Rectal smooth muscle tissue (tissue), 1 donor: ENCODE measurements at regions not wholly inside any gene's neighbourhood (a gene's known extent, or its start where the extent isn't known, plus 50 kb on each side); places are given as distances from the start of the nearest gene placed in this dataset.
"Not testable (repeated sequence)": the region's sequence is repeated elsewhere in the genome, so short reads cannot be mapped to it uniquely, and the experiment has no call there.

ENCODE experiments used
- H3K27ac ChIP-seq: one replicate; pipeline ENCODE4 v1.7.0; 2013; ENCODE audit warnings: low read depth, low read length, inconsistent platforms
- H3K27me3 ChIP-seq: one replicate; pipeline ENCODE4 v1.7.0; 2013; ENCODE audit warnings: low read length; ENCODE audit not compliant: control insufficient read depth, insufficient read depth
- H3K36me3 ChIP-seq: one replicate; pipeline ENCODE4 v1.7.0; 2013; ENCODE audit warnings: low read length; ENCODE audit not compliant: control insufficient read depth, insufficient read depth
- H3K4me1 ChIP-seq: one replicate; pipeline ENCODE4 v1.7.0; 2013; ENCODE audit warnings: low read length; ENCODE audit not compliant: control insufficient read depth, insufficient read depth
- H3K4me3 ChIP-seq: one replicate; pipeline ENCODE4 v1.7.0; 2013; ENCODE audit warnings: low read length
- H3K9ac ChIP-seq: one replicate; pipeline ENCODE4 v1.7.0; 2013; ENCODE audit warnings: low read length

- no peak overlapping the region for H3K9ac ChIP-seq
- H3K4me3 ChIP-seq = no peak overlapping the region
- no peak overlapping the region for H3K27ac ChIP-seq
- no peaks in the 10 kb centered on the region for H3K27me3 ChIP-seq
- H3K36me3 ChIP-seq = no peaks in the 10 kb centered on the region
- no peaks in the 10 kb centered on the region for H3K4me1 ChIP-seq
Observed at GRCh38 chr1:208717525-208717924, 473.3 kb upstream of the PLXNA2 start.

- Histone ChIP-seq H3K4me1 (no peaks in the 10 kb centered on the region), H3K27me3 (no peaks in the 10 kb centered on the region), H3K9ac (no peak overlapping the region), H3K36me3 (no peaks in the 10 kb centered on the region), H3K4me3 (no peak overlapping the region), H3K27ac (no peak overlapping the region)
Observed at GRCh38 chr1:208722592-208722991, 478.4 kb upstream of the PLXNA2 start.

- no peak overlapping the region for H3K27ac ChIP-seq
- no peaks in the 10 kb centered on the region for H3K4me1 ChIP-seq
- H3K27me3 ChIP-seq = no peaks in the 10 kb centered on the region
- no peak overlapping the region for H3K9ac ChIP-seq
- no peak overlapping the region for H3K4me3 ChIP-seq
- H3K36me3 ChIP-seq = no peaks in the 10 kb centered on the region
Observed at GRCh38 chr1:208724079-208724478, 479.9 kb upstream of the PLXNA2 start.

- H3K27ac ChIP-seq = no peak overlapping the region
- H3K4me1 ChIP-seq = no peaks in the 10 kb centered on the region
- H3K36me3 ChIP-seq = no peaks in the 10 kb centered on the region
- H3K27me3 ChIP-seq = no peaks in the 10 kb centered on the region
- no peak overlapping the region for H3K4me3 ChIP-seq
- H3K9ac ChIP-seq = no peak overlapping the region
Observed at GRCh38 chr1:208728815-208729214, 484.6 kb upstream of the PLXNA2 start.

GRCh38 chr1:208731981-208732821 lies 488.0 kb upstream of the PLXNA2 start:
- Histone ChIP-seq H3K4me1 (no peaks in the 10 kb centered on the region), H3K9ac (no peak overlapping the region), H3K27ac (no peak overlapping the region), H3K4me3 (no peak overlapping the region), H3K36me3 (no peaks in the 10 kb centered on the region), H3K27me3 (no peaks in the 10 kb centered on the region)

- Histone ChIP-seq H3K4me1 (no peaks in the 10 kb centered on the region), H3K27me3 (no peaks in the 10 kb centered on the region), H3K36me3 (no peaks in the 10 kb centered on the region), H3K9ac (no peak overlapping the region), H3K27ac (no peak overlapping the region), H3K4me3 (no peak overlapping the region)
Observed at GRCh38 chr1:208737161-208737560, 493.0 kb upstream of the PLXNA2 start.

GRCh38 chr1:208737922-208738321 lies 493.7 kb upstream of the PLXNA2 start:
- no peak overlapping the region for H3K9ac ChIP-seq
- no peaks in the 10 kb centered on the region for H3K36me3 ChIP-seq
- H3K4me1 ChIP-seq = no peaks in the 10 kb centered on the region
- no peaks in the 10 kb centered on the region for H3K27me3 ChIP-seq
- no peak overlapping the region for H3K27ac ChIP-seq
- no peak overlapping the region for H3K4me3 ChIP-seq

GRCh38 chr1:208739636-208740035 lies 495.5 kb upstream of the PLXNA2 start:
- not testable (repeated sequence) for H3K9ac ChIP-seq, H3K4me3 ChIP-seq, H3K36me3 ChIP-seq, H3K27me3 ChIP-seq, H3K27ac ChIP-seq, H3K4me1 ChIP-seq

GRCh38 chr1:208741296-208741695 lies 497.1 kb upstream of the PLXNA2 start:
- H3K9ac ChIP-seq = no peak overlapping the region
- H3K27ac ChIP-seq = no peak overlapping the region
- no peaks in the 10 kb centered on the region for H3K36me3 ChIP-seq
- no peak overlapping the region for H3K4me3 ChIP-seq
- H3K4me1 ChIP-seq = no peaks in the 10 kb centered on the region
- no peaks in the 10 kb centered on the region for H3K27me3 ChIP-seq

- Histone ChIP-seq H3K4me3 (no peak overlapping the region), H3K4me1 (no peaks in the 10 kb centered on the region), H3K27me3 (no peaks in the 10 kb centered on the region), H3K9ac (no peak overlapping the region), H3K27ac (no peak overlapping the region), H3K36me3 (no peaks in the 10 kb centered on the region)
Observed at GRCh38 chr1:208743361-208743760, 499.2 kb upstream of the PLXNA2 start.

GRCh38 chr1:208747979-208748378 lies 503.8 kb upstream of the PLXNA2 start:
- no peak overlapping the region for H3K27ac ChIP-seq
- H3K36me3 ChIP-seq = no peaks in the 10 kb centered on the region
- no peak overlapping the region for H3K9ac ChIP-seq

GRCh38 chr1:208748387-208749165 lies 504.4 kb upstream of the PLXNA2 start:
- no peaks in the 10 kb centered on the region for H3K36me3 ChIP-seq
- no peaks in the 10 kb centered on the region for H3K4me1 ChIP-seq
- no peak overlapping the region for H3K27ac ChIP-seq
- no peaks in the 10 kb centered on the region for H3K27me3 ChIP-seq
- no peak overlapping the region for H3K4me3 ChIP-seq
- no peak overlapping the region for H3K9ac ChIP-seq

More at GRCh38 chr1:208747979-208748378, 503.8 kb upstream of the PLXNA2 start:
- H3K4me1 ChIP-seq = no peaks in the 10 kb centered on the region
- no peak overlapping the region for H3K4me3 ChIP-seq
- H3K27me3 ChIP-seq = no peaks in the 10 kb centered on the region
